ENCODE measurements at regions not wholly inside any gene's neighbourhood (a gene's known extent, or its start where the extent isn't known, plus 50 kb on each side); places are given as distances from the start of the nearest gene placed in this dataset.

DNA sequence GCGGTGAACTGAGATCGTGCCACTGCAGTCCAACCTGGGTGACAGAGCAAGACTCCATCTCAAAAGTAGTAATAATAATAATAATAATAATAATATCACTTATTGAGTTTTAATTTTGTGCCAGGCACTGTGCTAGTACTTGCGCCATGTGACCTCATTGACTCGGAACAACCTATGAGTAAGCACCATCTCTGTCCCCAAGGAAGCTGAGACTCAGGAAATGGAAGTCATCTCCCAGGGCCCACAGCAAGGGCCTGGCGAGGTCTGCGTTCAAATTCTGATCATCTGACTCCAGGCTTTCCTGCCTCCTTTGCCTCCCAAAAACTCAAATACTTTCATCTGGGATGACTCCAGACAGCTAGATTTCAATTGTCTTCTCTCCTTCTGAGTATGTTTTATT, 162.9 kb downstream of the SEC14L1 start:
- no peak overlapping the region for H3K4me3 ChIP-seq (ENCODE audit: low read length in 2 of 2)
- H3K27ac ChIP-seq (ENCODE audit: low read length) = no peak overlapping the region
- peaks cover 0 to 3% of the 10 kb centered on the region in 2 donors for H3K9me3 ChIP-seq (ENCODE audit: control insufficient read depth in 2 of 2, low read length in 2 of 2)
- no peak overlapping the region for H3K9ac ChIP-seq (ENCODE audit: low read length in 2 of 2)
- no peaks in the 10 kb centered on the region for H3K36me3 ChIP-seq (ENCODE audit: control insufficient read depth in 2 of 2, insufficient read depth in 2 of 2, low read length in 2 of 2)
- H3K27me3 ChIP-seq (ENCODE audit: control insufficient read depth in 1 of 2, insufficient read depth in 2 of 2, low read length in 2 of 2) = no peaks in the 10 kb centered on the region
- H3K4me1 ChIP-seq (ENCODE audit: control insufficient read depth, insufficient read depth, low read length) = peaks cover 2% of the 10 kb centered on the region

GRCh38 chr17:77304051-77304745, 163.4 kb downstream of the SEC14L1 start:
- Histone ChIP-seq H3K4me3 (ENCODE audit: low read length in 2 of 2) (no peak overlapping the region), H3K9ac (ENCODE audit: low read length in 2 of 2) (no peak overlapping the region), H3K4me1 (ENCODE audit: control insufficient read depth, insufficient read depth, low read length) (peaks cover 8% of the 10 kb centered on the region), H3K27ac (ENCODE audit: low read length) (no peak overlapping the region), H3K36me3 (ENCODE audit: control insufficient read depth in 2 of 2, insufficient read depth in 2 of 2, low read length in 2 of 2) (no peaks in the 10 kb centered on the region), H3K27me3 (ENCODE audit: control insufficient read depth in 1 of 2, insufficient read depth in 2 of 2, low read length in 2 of 2) (no peaks in the 10 kb centered on the region), H3K9me3 (ENCODE audit: control insufficient read depth in 2 of 2, low read length in 2 of 2) (no peaks in the 10 kb centered on the region)

DNA sequence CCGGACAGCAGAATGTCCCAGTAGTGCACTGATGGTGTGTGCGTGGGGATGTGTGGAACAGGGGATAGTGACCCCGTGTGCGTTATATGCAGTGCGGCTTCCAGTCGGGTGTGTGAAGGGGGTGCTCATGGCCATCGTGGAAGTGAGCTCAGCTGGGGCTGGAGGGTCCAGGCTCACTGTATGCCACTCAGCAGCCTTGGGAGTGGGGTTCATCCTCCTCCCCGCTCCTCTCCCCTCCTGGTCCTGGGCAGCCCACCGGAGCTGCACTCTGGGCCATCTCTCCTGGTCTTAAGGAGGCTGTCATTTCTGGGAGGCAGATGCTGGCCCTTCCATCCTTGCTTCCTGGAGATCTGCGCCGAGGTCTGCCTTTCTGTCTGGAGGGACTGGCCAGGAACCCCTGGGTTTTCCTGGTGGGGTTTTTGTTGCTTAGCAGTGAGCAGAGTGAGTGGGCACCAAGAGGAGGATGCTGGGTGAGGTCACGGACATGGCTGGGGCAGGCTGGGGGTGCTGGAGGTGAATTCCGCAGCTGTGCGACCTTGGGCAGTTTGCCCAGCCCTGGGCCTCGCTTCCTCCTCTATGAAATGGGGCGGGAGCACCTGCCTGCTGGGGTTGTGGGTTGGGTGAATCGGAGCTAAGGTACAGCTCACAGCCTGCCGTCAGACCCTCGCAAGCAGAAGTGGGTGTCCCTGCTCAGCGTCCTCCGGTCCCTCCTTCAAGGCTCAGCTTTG, 164.1 kb downstream of the SEC14L1 start:
- Histone ChIP-seq H3K9me3 (ENCODE audit: control insufficient read depth in 2 of 2, low read length in 2 of 2) (no peaks in the 10 kb centered on the region), H3K27me3 (ENCODE audit: control insufficient read depth in 1 of 2, insufficient read depth in 2 of 2, low read length in 2 of 2) (no peaks in the 10 kb centered on the region), H3K4me1 (ENCODE audit: control insufficient read depth, insufficient read depth, low read length) (peaks cover 13% of the 10 kb centered on the region), H3K9ac (ENCODE audit: low read length in 2 of 2) (no peak overlapping the region), H3K4me3 (ENCODE audit: low read length in 2 of 2) (no peak overlapping the region), H3K36me3 (ENCODE audit: control insufficient read depth in 2 of 2, insufficient read depth in 2 of 2, low read length in 2 of 2) (no peaks in the 10 kb centered on the region), H3K27ac (ENCODE audit: low read length) (no peak overlapping the region)

- Histone ChIP-seq H3K9me3 (ENCODE audit: control insufficient read depth in 2 of 2, low read length in 2 of 2) (no peaks in the 10 kb centered on the region), H3K36me3 (ENCODE audit: control insufficient read depth in 2 of 2, insufficient read depth in 2 of 2, low read length in 2 of 2) (no peaks in the 10 kb centered on the region), H3K4me3 (ENCODE audit: low read length in 2 of 2) (no peak overlapping the region), H3K4me1 (ENCODE audit: control insufficient read depth, insufficient read depth, low read length) (peaks cover 13% of the 10 kb centered on the region), H3K27ac (ENCODE audit: low read length) (no peak overlapping the region), H3K27me3 (ENCODE audit: control insufficient read depth in 1 of 2, insufficient read depth in 2 of 2, low read length in 2 of 2) (no peaks in the 10 kb centered on the region), H3K9ac (ENCODE audit: low read length in 2 of 2) (no peak overlapping the region)
Measured at GRCh38 chr17:77306048-77306789, 165.4 kb downstream of the SEC14L1 start.

DNA sequence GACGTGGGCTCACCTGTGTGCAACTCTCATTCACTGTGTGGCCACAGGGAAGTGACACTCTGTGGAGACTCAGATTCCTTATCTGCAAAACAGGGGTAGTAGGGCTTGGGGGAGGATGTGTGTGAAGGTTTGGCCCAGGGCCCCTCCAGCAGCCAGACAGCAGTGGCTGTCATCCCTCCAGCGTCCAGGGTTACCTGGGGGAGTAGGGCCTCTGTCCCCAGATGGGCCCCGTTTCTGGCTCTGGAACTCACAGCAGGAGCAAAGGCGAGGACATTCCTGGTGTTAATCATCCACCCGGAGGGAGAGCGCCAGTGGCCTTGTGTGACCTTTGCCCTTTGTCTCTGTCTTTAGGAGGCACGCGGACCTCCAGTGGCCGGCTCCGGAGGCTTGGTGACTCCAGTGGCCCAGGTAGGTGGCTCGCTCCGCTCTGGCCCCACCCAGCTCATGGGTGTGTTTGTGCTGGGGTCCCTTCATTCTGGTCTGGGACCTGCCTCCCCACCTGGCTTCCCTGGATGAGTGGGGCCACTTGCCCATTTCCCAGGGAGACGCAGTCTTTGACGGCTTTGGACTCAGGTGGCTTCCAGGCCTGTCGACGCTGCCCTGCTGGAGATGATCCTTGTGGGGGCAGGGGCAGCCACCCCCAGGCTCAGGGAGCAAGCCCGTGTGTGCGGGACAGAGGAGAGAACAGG, 166.2 kb downstream of the SEC14L1 start:
- H3K27ac ChIP-seq (ENCODE audit: low read length) = no peak overlapping the region
- no peaks in the 10 kb centered on the region for H3K36me3 ChIP-seq (ENCODE audit: control insufficient read depth in 2 of 2, insufficient read depth in 2 of 2, low read length in 2 of 2)
- no peaks in the 10 kb centered on the region for H3K9me3 ChIP-seq (ENCODE audit: control insufficient read depth in 2 of 2, low read length in 2 of 2)
- H3K27me3 ChIP-seq (ENCODE audit: control insufficient read depth in 1 of 2, insufficient read depth in 2 of 2, low read length in 2 of 2) = no peaks in the 10 kb centered on the region
- H3K9ac ChIP-seq (ENCODE audit: low read length in 2 of 2) = no peak overlapping the region
- H3K4me1 ChIP-seq (ENCODE audit: control insufficient read depth, insufficient read depth, low read length) = peaks cover 13% of the 10 kb centered on the region
- no peak overlapping the region for H3K4me3 ChIP-seq (ENCODE audit: low read length in 2 of 2)

DNA sequence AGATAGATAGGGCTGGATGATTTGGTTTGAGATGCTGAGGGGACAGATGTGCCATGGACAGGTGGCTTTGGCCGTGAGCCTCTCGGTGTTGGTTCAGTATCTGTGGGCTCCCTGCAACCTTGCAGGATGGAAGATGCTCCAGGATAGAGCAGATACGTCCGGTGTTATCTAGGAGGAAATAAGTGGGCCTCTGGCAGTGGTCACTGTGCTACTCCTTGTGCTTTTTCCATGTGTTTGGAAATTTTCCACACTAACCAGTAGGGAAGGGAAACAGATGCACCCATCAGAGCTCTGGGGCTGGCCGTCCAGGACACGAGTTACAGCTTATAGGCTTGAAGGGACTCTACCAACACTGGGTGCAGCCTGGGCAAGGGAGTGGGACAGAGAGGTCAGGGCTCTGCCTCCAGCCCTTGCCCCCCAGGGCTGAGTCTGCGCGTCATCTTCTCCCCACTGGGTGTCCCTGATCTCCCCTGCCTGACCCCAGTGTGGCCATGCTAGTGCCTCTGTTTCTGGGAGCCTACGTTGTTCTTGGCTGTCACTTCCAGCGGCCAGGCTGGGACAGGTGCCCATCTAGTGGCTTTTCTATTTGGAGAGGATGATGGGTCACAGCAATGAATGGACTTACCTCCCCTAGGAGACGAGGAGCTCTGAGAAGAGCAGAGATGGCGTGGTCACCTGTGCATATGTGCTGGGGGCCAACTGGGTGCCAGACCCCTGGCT, 166.9 kb downstream of the SEC14L1 start:
- Histone ChIP-seq H3K9ac (ENCODE audit: low read length in 2 of 2) (no peak overlapping the region), H3K36me3 (ENCODE audit: control insufficient read depth in 2 of 2, insufficient read depth in 2 of 2, low read length in 2 of 2) (no peaks in the 10 kb centered on the region), H3K4me3 (ENCODE audit: low read length in 2 of 2) (no peak overlapping the region), H3K4me1 (ENCODE audit: control insufficient read depth, insufficient read depth, low read length) (peaks cover 13% of the 10 kb centered on the region), H3K27me3 (ENCODE audit: control insufficient read depth in 1 of 2, insufficient read depth in 2 of 2, low read length in 2 of 2) (no peaks in the 10 kb centered on the region), H3K27ac (ENCODE audit: low read length) (no peak overlapping the region), H3K9me3 (ENCODE audit: control insufficient read depth in 2 of 2, low read length in 2 of 2) (no peaks in the 10 kb centered on the region)

DNA sequence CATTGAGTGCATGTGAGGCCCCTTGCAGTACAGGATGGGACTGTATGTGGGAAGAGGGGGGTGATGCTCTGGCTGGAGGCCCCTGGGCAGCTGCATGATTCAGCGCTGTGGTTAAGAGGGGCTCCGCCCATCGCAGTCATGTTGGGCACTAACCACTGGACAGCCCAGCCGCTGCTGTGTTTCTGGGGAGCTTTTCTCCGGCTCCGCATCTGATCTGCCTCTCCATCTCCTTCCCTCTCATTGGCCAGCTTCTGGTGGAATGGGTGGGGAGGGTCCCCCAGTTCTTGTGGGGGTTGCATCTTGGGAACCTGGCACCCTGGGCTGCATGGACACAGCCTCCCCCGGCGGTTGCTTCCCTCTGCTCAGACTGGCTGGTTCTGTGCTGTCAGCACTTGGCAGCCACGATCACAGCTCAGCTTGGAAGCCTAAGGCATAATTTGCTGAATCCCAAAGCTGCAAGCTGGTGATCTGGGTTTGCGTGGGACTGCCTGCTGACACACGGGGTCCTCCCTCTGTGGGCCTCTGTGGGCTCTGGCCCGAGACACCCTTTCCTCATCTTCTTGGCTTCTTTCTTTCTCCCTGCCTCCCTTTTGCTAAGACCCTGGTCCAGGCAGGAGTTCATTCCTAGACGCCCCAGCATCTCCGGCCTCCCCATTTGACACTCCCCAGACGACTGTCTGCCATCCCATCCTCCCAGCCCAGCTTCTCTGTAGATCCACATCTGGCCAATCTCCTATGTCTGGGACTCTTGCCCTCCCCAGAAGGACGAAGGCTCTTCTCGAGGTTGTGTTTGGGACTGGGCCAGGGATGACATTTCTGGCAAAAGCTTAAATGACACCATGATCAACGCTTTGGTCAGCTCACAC, 168.3 kb downstream of the SEC14L1 start:
- Histone ChIP-seq H3K36me3 (ENCODE audit: control insufficient read depth in 2 of 2, insufficient read depth in 2 of 2, low read length in 2 of 2) (no peaks in the 10 kb centered on the region), H3K9ac (ENCODE audit: low read length in 2 of 2) (no peak overlapping the region), H3K4me1 (ENCODE audit: control insufficient read depth, insufficient read depth, low read length) (peaks cover 23% of the 10 kb centered on the region), H3K27ac (ENCODE audit: low read length) (peak overlapping the region; percentile 41), H3K27me3 (ENCODE audit: control insufficient read depth in 1 of 2, insufficient read depth in 2 of 2, low read length in 2 of 2) (no peaks in the 10 kb centered on the region), H3K9me3 (ENCODE audit: control insufficient read depth in 2 of 2, low read length in 2 of 2) (no peaks in the 10 kb centered on the region), H3K4me3 (ENCODE audit: low read length in 2 of 2) (no peak overlapping the region)

GRCh38 chr17:77310336-77310735, 169.6 kb downstream of the SEC14L1 start:
- no peak overlapping the region for H3K9ac ChIP-seq (ENCODE audit: low read length in 2 of 2)
- no peak overlapping the region for H3K27ac ChIP-seq (ENCODE audit: low read length)
- no peaks in the 10 kb centered on the region for H3K9me3 ChIP-seq (ENCODE audit: control insufficient read depth in 2 of 2, low read length in 2 of 2)
- no peak overlapping the region for H3K4me3 ChIP-seq (ENCODE audit: low read length in 2 of 2)
- H3K36me3 ChIP-seq (ENCODE audit: control insufficient read depth in 2 of 2, insufficient read depth in 2 of 2, low read length in 2 of 2) = no peaks in the 10 kb centered on the region
- peaks cover 25% of the 10 kb centered on the region for H3K4me1 ChIP-seq (ENCODE audit: control insufficient read depth, insufficient read depth, low read length)
- no peaks in the 10 kb centered on the region for H3K27me3 ChIP-seq (ENCODE audit: control insufficient read depth in 1 of 2, insufficient read depth in 2 of 2, low read length in 2 of 2)

DNA sequence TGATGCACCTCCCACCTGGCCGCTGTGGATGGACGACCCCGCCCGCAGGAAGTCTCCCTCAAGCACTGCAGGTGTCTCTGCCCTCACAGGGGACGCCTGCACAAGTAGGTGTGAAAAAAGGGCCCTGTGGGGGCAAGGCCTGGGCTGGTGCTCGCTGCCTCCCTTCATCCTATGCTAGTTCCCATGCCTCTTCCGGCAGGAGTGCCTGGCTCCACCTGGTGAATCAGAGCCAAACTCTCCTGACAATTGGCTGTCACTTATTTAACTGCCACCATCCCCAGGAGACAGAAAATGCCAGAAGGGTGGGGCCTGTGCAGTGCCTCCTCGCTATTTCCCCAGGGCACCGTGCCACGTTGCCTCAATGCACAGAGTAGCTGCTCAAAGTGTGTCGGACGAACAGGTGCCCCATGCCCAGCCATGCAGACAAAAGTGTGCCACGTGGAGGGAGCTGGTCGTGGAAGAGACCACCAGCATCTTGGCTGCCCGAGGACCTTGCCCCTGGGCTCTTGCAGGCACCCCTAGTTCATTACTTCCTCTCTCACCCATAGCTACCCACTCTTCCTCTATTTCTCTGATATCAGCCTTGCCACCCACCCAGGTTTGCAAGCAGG, 170.7 kb downstream of the SEC14L1 start:
- H3K27ac ChIP-seq (ENCODE audit: low read length) = no peak overlapping the region
- no peak overlapping the region for H3K4me3 ChIP-seq (ENCODE audit: low read length in 2 of 2)
- no peaks in the 10 kb centered on the region for H3K9me3 ChIP-seq (ENCODE audit: control insufficient read depth in 2 of 2, low read length in 2 of 2)
- peaks cover 34% of the 10 kb centered on the region for H3K4me1 ChIP-seq (ENCODE audit: control insufficient read depth, insufficient read depth, low read length)
- H3K36me3 ChIP-seq (ENCODE audit: control insufficient read depth in 2 of 2, insufficient read depth in 2 of 2, low read length in 2 of 2) = no peaks in the 10 kb centered on the region
- no peak overlapping the region for H3K9ac ChIP-seq (ENCODE audit: low read length in 2 of 2)
- H3K27me3 ChIP-seq (ENCODE audit: control insufficient read depth in 1 of 2, insufficient read depth in 2 of 2, low read length in 2 of 2) = no peaks in the 10 kb centered on the region
